ENCODE measurements at regions not wholly inside any gene's neighbourhood (a gene's known extent, or its start where the extent isn't known, plus 50 kb on each side); places are given as distances from the start of the nearest gene placed in this dataset.
"Not testable (repeated sequence)": the region's sequence is repeated elsewhere in the genome, so short reads cannot be mapped to it uniquely, and the experiment has no call there.

DNA sequence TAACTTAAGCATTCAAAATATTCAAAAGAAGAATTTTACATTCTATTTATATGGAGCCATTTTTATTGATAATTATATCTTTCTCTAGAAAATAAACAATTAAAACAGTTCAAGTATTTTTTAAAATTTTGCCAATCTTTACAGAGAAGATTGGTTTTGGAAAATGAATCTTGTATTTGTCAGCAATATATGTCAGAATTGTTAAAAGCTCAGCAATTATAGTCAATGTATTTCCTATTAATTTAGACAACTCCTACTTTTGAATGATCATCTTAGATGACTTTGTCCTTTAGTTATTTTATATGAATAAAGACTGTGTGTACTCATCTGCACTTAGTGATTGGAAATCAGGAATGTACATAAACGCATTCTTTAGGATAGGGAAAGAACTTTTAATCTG is 223.9 kb upstream of the MAD2L1 start:
- no peak for DNase-seq

DNA sequence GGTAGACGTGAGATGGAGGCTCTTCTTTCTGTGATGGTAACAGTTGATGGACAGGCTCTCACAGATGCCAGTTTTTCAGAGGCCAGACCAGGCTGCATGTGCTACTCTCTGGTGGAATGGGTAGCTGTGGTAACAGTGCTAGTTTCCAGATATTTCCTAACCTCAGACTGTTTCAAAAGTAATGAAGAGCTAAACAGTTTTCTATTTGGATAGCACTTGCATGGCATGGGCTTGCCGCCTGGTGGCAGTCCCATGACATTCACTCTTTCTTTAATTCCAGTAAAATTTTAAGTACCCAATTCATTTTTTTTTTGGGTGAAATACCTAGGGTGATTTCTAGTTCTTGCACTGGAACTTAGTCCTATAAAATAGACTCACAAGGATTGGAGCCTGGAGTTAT is 220.2 kb upstream of the MAD2L1 start:
- no peak for DNase-seq

DNA sequence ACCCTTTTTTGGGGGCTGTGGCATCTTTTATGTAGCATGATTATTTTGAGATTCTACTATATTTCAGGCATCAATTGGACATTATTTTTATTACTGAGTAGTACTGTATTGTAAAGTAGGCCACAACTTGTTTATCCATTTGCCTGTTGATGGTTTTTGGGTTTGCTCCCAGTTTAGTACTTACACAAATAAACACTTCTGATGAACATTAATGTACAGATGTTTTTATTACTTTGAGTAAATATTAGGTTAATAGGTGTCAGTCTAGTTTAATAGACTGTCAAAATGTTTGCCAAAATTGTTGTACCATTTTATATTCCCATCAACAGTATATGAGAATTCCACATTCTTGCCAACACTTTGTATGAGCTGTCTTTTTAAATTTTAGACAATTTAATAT is 214.9 kb upstream of the MAD2L1 start:
- no peak for DNase-seq

DNA sequence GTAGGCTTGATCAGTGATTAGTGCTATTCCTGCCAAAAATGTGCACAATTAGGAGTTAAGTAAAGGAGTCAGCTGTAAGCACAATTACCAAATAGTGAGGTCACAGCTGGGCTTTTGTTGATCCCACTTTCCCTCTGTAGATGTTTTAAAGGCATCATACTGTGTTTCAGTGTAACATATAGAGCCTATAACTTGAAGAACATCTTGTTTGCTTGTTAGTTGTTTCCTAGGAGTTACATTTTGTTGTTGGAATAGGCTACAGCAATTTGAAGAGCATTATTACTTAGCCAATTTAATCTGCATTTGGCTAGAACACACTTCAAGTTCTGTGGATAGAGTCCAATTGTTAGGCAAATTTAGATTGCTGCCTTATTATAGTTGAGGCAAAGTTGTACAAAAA is 210.7 kb upstream of the MAD2L1 start:
- DNase-seq = no peak

DNA sequence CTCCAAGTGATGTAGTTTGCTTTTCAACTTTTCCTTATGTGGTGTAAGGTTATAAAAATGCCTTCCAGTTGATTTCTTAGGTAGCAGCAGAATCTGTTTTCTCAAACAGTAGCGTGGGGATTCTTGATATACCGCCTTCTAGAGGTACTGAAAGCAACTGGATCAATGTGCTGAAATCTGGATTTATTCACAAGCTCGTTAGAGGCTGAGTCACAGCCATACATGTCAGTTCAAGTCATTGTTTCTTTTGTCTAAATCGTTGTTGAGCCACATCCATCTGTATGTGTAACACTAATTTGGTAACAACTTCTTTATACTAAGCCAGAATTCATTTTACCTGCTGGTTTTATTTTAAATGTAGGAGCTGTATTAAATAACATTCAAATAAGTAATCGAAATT is 200.0 kb upstream of the MAD2L1 start:
- no peak for DNase-seq

DNA sequence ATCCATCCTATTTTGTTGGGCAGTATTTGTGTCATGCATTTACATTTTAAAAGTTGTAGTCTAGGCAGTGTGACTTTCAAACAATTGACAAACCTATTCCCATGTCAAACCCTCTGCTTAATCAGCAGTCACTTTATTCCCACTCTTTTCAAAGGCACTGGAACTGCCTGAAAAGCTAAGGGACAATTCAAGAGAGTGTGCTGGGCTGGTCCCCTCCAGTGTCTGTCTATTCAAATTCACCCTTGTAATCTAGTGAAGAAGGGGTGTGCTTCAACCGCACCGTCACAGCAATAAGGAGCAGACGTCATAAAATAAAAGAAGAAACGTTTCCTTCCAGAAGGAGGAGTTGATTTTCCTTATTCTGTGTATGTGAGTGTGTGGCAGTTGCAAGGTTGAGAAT is 197.0 kb upstream of the MAD2L1 start:
- no peak for DNase-seq

DNA sequence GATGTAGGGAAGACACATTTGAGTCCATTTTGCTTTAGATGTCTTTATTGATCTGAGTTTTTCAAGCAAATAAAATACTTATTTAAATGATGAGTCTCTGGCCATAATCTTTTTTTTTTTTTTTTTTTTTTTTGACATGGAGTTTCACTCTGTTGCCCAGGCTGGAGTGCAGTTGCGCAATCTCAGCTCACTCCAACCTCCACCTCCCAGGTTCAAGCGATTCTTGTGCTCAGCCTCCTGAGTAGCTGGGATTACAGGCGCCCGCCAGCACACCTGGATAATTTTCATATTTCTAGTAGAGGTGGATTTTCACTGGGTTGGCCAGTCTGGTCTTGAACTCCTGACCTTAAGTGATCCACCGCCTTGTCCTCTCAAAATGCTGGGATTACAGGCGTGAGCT is 194.5 kb upstream of the MAD2L1 start:
- DNase-seq = no peak

DNA sequence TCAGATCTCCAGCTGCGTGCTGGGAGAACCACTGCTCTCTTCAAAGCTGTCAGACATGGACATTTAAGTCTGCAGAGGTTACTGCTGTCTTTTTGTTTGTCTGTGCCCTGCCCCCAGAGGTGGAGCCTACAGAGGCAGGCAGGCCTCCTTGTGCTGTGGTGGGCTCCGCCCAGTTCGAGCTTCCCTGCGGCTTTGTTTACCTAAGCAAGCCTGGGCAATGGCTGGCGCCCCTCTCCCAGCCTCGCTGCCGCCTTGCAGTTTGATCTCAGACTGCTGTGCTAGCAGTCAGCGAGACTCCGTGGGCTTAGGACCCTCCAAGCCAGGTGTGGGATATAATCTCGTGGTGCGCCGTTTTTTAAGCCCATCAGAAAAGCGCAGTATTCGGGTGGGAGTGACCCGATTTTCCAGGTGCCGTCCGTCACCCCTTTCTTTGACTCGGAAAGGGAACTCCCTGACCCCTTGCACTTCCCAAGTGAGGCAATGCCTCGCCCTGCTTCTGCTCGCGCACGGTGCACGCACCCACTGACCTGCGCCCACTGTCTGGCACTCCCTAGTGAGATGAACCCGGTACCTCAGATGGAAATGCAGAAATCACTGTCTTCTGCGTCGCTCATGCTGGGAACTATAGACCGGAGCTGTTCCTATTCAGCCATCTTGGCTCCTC is 189.6 kb upstream of the MAD2L1 start:
- DNase-seq = not testable (repeated sequence)

DNA sequence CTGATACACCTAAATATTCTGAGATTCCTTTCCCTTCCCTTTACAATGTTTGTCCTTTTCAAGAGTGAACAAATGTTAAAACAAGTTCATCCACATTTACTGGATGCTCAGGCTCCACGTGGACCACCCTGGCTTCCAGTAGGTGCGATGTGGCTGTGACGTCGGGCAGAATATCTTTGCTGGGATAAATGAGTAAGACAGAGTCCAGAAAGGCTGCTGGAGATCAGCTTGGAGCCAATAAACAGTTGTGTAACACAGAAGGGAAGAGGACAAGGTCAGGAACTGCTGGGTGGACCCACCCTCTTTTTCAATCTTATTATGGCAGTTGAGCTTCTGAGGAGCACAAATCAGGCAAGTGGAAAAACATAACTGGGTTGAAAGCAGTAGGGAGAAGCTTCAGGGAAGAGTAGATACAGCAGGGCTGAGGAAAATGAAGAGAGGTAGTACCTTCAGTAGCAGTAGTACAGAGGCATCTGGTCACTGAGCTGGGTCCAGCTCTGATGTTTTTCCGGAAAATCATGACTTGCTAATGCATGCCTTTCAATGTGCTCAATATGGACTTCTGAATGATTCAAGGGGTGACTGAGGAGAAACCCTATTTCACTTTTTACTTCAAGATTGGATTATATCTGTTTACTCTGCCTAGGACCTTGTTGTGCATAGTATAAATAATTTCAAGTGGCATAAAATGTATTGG is 171.8 kb upstream of the MAD2L1 start:
- no peak for DNase-seq

DNA sequence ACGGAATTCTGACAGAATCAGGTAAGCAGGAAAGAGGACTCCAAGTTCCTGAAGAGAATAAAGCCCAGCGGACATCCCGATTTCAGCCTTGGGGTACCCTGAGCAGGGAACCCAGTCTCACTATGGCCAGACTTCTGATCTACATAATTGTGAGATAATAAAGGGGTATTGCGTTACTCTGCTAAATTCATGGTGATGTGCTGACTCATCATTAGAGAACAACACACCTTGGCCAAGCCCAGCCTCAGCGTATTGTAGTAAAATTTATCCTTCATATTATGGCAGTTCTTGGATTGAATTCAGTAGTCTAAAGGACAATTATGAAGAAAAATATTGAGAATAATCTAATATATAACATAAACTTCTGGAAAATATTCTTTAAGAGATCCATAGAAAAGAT is 170.2 kb upstream of the MAD2L1 start:
- DNase-seq = no peak

DNA sequence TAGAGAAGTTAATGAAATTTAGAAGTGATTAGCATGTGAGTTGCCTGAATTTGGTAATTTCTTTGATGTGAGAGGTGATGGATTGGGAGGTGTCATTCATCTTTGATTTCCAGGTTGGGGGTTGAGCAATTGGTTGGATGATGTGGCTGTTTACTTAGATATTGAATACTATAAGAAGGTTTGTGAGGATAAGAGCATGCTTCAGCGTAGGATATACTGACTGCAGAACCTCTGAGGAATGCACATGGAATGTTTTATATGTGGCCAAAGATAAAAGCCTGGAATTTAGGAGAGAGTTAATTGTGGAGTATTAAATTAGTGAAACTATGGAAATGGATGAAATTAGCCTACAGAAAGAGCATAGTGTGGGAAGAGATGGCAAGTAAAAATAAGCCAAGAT is 165.4 kb upstream of the MAD2L1 start:
- peak; percentile 10 for DNase-seq

DNA sequence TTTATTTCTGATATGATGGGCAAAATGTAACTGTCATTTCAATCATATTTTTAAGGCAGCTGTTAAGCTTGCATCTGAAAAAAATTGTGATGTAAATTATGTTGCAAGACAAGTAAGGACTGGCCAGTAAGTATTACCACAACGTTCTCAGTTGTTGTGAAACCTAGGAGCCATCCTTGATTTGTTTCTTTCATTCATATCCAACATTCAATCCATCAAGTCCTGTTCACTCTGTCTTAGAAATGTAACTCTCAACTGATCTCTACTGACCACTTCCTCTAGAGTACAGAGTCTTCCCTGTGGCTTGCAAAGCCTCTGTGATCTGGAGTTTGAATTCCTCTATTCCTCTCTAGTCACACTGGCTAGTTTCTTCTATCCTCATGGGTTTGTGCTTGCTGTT is 161.4 kb upstream of the MAD2L1 start:
- peak; percentile 39 for DNase-seq

DNA sequence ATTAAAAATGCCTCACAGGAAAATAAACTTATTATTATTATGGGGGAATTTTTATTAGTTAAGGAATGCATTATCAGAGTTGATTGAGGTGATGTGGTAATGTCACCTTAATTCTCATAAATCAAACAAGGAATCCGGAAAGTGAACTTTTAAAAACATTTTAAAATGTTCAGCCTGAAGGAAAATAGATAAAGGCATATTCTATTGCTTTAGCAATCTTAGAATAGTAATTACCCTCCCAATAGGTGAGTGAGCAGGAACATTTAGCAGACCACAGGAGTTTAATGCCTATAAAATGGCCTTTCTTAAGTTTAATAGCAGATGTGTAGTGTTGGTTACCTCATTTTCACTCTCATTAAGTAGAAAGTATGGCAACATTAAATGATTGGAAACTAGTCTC is 160.9 kb upstream of the MAD2L1 start:
- DNase-seq = no peak

DNA sequence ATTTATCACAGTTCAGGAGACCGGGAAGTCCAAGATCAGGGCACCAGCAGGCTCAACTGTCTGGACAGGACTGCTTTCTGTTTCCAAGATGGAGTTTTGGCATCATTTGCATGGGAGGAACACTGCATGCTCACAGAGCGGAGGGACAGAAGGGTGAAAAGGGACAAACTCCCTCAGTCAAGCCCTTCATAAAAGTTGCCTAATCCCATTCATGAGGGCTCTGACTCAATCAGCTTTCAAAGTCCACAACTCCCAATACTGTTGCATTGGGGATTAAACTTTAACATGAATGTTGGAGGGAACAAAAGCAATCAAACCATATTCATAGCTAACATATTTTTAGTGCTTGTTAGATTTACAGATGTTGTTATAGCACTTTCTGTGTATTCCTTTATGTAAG is 158.9 kb upstream of the MAD2L1 start:
- DNase-seq = no peak

DNA sequence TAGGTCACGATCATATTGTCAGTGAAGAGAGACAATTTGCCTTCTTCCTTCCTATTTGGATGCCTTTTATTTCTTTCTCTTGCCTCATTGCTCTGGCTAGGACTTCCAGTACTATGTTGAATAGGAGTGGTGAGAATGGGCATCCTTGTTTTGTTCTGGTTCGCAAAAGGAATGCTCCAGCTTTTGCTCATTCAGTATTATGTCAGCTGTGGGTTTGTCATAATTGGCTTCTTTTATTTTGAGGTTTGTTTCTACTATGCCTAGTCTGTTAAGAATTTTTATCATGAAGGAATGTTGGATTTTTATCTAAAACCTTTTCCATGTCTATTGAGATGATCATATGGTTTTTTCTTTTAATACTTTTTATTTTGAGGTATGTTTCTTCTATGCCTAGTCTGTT is 152.3 kb upstream of the MAD2L1 start:
- peak; percentile 34 for DNase-seq

DNA sequence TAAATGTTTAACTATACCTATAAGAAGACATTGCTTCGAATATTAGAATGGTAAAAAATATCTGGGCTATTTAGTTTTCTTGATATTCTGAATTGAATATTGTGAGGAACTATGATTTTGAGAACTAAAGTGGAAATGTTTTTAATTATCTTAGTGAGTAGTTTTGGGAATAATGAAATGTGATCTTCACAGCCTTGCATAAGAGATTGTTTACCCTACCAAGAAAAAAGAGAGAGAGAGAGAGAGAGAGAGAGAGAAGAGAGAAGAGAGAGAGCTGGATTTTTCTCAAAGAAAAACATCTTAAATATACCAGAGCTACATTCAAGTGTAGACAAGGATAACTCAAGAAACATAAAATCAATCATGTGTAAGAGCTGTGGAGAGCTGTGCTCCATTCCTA is 148.7 kb upstream of the MAD2L1 start:
- DNase-seq = no peak

DNA sequence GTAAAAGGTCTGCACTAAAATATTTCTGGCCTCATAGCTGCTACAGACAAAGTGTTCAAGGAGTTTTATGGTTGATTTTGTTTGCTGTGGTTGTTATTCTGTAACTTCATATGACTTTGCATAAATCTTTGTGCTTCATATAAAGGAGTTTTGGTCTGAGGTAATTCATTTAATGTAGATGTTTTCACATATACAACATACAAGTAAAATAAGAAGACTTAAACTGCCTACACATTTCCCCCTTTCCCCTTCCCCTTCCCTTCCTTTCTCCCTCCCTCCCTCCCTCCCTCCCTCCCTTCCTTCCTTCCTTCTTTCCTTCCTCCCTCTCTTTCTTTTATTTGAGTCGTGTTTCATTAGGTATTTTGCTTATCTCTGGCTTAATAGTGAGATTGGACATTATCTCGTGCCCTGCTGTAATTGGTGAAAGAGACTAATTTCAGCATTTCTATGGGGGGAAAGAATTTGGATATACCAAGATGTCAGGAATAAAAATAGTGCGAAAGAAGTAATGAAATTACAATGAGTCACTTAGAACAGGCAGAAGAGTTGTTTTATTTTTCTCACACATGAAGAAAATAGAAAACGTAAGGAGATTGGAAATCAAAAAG is 144.9 kb upstream of the MAD2L1 start:
- no peak for DNase-seq

DNA sequence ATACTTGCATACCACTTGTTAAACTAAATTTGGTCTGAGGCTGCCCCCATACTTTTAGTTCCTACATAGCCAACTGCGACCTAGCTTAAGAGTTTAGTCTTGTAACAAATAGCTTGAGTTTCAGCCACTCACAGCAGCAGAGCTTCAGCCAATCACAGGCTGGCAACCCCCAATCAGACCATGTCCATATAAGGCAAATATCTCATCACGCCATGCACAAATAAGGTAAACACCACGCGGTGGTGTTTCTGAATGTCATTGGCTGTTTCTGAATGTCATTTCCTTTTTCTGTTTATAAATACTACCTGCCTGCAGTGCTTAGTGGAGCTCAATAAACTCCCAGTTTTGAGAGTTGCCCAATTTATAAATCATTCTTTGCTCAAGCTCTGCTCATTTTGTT is 143.1 kb upstream of the MAD2L1 start:
- no peak for DNase-seq

DNA sequence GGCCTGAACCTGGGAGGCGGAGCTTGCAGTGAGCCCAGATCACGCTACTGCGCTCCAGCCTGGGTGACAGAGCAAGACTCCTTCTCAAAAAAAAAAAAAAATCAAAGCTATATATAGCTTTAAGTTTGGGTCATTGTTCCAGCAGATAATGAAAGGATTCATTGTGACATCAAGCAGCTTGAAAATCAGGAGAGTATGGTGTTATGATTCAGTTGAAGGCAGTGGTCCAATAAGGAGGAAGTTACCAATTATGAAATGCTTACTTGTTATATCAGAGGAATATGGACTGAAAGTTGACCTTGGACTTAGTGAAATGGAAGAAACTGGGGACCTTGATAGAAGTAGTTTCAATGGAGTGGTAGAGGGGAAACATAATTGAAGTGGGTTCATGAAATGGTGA is 140.4 kb upstream of the MAD2L1 start:
- DNase-seq = no peak

DNA sequence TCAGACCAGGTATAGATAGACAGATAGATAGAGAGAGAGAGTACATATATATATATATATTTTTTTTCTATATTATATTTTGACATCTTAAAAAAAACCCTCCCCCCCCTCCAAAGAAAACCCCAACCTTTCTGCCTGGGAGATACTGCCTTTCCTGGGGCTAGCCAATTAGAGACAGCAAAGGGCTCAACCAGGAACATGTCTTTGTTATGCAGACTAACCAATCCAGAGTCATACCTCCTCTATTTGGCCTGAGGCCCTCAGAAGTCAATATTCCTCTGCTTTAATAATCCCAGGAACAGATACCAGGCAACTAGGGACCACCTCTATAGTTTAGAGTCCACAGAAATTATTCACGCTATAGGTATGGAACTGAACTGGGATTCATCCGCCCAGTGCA is 135.6 kb upstream of the MAD2L1 start:
- DNase-seq = no peak

DNA sequence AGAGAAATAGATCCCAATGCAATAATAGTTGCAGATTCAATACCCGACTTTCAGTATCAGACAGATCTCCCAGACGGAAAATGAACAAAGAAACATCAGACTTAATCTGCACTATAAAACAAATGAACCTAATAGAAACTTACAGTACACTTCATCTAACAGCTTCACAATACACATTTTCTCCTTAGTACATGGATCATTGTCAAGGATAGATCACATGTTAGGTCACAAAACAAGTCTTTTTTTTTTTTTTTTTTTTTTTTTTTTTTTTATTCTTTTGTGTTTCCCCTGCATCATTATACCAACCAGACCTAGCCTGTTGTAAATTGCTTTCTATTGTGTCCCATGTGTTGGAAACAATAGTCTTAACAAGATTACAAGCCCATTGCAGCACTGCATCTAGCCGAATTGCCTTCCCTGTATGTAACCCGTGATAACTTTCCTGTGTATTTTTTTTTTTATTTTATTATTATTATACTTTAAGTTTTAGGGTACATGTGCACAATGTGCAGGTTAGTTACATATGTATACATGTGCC is 134.0 kb upstream of the MAD2L1 start:
- not testable (repeated sequence) for DNase-seq

DNA sequence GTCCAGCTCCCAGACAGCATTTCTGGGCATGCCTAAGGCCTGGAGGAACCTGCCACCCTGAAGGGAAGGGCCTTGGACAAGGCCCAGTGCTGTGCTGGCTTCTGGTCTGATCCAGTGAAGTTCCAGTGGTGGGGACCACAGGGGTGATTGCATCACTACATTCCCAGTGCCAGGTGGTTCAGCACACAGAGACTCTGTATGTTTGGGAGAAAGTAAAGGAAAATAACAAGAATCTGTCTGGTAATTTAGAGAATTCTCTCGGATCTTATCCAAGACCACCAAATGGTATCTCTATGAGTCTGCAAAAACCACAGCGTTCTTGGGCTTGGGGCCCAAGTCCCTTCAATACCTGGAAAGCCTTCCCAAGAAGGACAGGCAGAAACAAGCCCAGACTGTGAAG is 131.8 kb upstream of the MAD2L1 start:
- DNase-seq = peak; percentile 8

DNA sequence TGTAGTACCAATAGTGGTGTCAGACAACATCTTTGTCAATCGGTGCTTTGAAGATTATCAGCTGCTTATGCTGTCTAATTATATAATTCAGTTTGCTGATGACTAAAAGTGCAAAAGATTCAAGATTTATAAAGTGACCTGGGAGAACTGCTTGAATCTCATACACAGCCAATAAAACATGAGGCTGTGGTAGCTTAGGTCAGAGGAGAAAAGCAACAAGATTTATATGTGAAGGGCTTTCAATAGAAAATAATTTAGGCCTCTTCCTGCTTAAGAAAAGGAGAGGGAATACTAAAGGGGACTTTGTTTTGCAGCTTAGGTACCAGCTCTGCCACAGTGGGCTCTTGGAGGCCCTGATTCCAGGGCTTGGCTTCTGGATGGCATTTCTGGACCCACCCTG is 111.0 kb upstream of the MAD2L1 start:
- DNase-seq = no peak

DNA sequence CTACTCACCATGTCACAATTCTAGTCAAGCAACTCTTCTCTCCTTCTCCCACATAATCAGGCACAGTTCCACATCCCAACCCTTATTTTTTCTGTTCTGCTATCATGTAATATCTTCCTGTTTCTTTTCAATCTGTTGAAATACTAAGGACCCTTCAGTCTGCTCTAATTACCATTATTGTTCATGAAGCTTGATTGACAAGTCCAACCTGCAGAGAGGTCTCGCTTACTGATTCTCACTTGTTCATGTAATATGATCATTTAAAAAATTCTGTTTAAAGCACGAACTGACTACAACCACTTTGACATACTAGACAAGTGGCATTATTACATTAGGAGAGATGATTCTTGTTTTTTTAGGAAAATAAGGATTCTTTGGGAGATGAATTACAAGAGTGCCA is 108.6 kb upstream of the MAD2L1 start:
- DNase-seq = no peak
